Kidney tubule cell (primary cell): ENCODE measurements at regions not wholly inside any gene's neighbourhood (a gene's known extent, or its start where the extent isn't known, plus 50 kb on each side); places are given as distances from the start of the nearest gene placed in this dataset.
A peak's percentile ranks its signal among the peaks of the same experiment; 100 is the strongest.

Experiments
- DNase-seq: peaks from one replicate; pipeline ENCODE4 v3.0.0-alpha.2; 2018; ENCODE audit warnings: low spot score

DNA sequence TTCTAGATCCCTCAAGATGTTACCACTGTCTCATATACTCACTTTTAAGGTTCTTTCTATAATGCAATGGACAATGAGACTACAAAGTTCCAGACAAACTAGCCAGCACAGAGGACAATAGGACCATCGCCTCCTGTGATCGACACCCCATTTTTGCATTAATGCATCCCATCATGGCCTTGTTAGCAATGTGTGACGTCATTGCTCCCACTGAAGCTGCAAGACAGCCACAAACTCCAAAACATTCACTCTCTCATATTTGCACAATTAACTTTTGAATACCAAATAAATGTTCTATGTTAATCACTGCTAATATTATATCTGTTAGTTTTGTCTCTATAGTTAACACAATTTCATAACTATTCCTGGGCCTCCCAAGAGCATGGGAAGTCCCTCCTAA, 88.8 kb upstream of the TMEM72 start:
- DNase-seq, result no peak

DNA sequence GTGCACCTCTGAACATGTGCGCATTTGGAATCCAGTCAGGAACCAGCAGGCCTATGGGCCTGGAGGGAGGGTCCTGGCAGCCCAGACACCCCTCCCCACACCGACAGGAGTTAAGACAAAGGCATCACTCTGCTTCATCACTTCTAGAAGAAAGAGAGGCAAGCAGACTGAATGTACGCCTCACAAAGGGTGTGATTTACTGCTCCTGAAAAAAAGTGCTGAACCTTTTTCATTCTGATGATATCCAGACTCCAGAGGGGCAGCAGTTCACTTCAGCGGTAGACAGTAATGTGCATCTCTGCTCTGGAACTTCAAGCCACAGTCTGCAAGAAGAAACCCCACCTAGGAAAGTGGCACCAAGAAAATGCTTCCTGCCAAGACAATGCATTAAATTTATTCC, 88.2 kb upstream of the TMEM72 start:
- DNase-seq, result no peak

DNA sequence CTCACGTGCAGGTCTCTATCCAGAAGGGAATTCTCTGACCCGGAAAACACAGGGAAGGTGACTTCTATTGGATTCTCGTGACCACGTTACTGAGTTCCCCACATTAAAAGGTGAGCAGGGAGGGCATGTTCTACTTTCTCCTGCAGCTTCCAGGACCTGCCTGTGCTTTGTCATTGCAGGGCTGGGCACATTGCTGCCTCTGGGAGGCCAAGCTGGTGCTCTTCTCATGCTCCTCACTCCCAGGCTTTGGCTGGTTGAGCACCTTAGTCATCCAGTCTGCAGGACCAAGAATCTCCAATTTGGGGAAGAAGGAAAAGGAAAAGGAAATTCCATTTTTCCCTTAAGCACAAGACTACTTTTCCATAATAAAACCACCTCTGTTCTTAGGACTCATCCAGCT, 86.5 kb upstream of the TMEM72 start:
- peak; percentile 55 for DNase-seq

DNA sequence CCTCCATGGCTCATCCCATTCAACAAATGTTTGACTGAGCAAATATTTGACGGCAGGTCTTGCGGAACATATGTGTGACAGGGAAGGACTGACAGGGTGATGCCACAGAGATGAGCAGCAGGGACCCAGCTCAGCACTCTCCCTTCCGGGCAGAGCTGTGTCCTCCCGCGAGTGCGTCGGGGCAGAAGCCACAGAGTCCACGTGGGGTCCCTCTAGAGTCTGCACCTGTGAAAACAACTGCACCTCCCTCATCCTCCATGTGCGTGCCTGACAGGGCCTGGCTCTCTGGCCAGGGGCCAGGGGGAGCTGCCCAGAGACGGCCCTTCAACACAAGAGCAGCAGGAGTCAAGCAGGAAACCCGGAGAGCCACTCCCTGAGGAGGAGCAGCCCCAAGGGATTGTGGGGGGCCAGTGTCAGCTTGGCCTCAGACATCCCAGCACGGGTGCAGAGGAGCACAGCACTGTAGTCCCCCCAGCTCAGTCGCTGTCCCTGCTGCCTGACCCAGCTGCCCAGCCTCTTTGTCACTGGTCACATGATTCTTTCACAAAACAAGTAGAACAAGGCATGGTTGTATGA, 83.6 kb upstream of the TMEM72 start:
- peak; percentile 48 for DNase-seq

DNA sequence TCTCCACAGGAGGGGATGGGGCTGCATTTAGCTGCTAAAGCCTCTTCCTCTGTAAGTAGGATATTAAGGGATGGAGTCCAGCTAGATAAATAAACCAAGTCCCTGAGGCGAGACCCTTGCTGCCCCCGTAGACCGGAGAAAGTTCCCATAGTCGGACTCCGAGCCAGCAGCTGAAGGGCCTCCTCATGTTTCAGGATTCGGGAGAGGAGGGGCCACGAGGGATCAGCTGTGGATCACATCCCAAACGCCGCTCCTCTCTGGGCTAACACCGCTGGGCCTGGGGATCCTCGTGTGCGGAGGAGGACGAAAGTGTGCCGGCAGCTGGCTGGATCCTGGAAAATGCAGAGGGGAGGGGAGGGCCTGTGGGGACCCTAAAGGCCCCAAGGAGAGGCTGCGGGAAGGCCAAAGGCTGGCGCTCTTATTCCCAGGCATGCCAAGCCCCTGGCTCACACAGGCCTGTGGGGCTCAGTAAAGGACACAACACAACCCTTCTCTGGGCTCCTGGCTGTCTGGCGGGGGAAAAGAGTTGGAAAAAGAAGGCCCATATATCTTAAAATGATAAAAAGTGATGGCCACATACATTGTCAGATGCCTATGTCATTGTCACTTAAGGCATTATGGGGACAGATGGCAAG, 82.5 kb upstream of the TMEM72 start:
- no peak for DNase-seq

DNA sequence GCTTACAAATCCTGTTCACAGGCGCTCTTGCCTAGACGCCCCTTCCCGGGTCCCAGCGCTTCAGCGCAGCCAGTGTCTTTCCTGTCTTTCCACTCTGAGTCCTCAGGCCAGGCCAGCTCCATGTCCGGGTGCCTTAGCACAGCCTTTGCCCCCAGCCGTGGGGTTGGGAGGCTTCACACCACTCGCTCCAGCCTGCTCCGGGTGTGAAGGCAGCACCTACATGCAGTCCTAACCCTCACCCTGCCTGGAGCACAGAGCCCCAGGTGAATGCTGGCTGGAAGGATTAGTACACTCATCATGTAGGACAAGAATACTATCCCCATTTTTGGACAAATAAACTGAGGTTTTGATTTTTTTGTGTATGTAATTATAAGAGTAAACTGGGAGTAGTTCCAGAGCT, 81.7 kb upstream of the TMEM72 start:
- no peak for DNase-seq

DNA sequence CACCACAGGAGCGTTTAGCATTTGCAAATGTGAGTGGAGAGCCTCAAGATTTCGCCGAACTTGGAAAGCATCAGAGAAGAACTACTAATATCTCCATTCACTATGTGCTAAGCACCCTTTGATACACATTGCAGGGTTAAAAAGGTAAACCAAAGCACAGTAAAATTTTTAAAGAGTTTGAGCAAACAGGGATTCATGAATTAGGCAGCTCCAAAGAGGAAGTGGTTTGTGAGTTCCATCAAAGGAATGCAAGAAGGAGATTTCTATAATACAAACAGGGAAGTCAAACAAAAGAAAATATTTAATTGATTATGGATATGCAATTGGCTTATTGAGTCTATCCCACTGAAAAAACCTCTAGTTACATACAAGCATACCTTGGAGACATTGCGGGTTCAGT, 81.1 kb upstream of the TMEM72 start:
- DNase-seq, result peak; percentile 77

DNA sequence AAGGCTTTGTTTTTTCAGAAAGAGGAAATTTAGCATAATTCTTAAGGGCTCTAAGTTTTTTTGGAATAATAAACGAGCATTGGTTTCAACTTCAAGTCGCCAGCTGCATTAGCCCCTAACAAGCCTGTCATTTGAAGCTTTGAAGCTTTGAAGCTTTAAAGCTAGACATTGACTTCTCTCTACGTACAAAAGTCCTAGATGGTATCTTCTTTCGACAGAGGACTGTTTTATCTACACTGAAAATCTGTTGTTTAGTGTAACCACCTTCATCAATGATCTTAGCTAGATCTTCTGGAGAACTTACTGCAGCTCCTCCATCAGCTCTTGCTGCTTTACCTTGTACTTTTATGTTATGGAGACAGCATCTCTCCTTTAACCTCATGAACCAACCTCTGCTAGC, 79.6 kb upstream of the TMEM72 start:
- DNase-seq, result no peak

DNA sequence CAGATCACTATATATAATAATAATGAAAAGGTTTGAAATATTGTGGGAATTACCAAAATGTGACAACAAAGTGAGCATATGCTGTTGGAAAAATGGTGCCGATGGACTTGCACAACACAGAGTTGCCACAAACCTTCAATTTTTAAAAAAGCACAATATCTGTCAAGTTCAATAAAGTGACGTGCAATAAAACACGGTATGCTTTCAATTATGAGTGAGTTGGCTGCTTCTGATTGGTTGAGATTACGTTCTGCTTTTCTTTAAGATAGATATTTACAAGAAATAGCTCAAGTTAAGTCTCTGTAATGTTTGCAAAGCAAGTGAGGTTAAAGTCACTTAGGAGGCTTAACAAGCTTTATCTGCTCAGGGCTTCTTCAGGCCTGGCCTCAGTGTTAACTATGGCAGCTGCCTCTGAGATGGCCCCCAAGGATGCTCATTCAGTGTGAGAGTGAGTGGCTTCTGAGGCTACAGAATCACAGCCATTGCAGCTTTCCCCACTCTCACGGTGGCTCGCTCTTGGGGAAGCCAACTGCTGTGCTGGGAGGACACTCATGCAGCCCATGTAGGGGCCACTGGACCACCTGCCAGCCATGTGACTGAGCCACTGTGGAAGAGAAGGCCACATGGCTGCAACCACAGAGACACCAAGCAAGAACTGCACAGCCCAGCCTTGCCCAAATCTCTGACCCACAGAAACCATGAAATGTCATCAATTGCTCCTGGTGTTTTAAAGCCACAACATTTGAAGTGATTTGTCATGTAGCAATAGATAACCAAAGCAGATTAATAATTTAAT, 78.3 kb upstream of the TMEM72 start:
- DNase-seq, result no peak

DNA sequence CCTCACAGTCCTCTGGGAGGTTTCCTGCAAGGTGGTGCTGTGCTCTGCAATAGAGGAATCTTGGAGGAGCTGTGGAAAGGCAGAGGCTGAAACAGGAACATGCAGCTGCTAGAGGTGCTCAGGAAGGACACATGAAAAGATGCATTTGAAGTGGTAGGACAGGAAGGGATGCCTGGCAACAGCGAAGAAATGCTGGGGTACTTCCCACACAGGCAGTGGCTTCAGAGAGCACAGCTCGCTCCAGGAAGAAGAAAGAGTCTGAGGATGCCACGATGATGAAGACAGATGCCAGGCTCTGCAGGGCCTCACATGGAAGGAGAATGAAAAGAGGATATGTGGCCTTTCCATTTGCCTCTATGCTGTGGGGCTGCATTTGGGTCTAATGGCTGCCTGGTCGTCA, 77.0 kb upstream of the TMEM72 start:
- DNase-seq, result no peak

DNA sequence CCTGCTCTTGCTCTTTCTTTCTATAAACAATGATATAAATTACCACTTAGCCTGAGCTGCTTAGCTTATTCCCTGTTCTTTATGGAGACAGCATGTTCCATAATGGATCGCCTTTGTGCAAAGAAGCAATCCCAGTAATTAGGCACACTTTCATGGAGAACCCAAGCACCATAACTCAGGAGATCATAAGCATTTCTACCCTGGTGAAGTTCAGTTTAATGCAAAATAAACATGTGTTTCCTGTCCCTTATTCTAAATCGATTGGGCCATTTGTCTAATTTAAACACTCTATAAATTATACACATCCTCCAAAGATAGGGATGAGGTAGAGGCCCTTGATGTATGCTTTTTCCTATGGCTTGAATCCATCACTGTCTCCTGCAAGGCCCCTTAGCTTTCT, 75.8 kb upstream of the TMEM72 start:
- no peak for DNase-seq

DNA sequence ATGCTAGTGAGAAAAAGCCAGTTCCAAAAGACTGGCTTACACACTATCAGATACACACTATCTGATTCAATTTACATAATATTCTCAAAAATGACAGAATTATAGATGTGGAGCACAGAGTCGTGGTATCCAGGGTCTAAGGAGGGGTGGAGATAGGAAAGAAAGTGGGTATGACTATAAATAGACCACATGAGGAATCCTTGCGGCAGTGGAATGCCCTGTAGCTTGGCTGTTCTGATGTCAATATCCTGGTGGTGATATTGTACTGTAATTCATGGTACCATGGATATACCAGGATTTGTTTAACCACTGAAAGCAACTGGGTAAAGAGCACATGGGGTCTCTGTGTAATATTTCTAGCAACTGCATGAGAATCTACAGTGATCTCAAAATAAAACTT, 67.7 kb upstream of the TMEM72 start:
- DNase-seq, result no peak

DNA sequence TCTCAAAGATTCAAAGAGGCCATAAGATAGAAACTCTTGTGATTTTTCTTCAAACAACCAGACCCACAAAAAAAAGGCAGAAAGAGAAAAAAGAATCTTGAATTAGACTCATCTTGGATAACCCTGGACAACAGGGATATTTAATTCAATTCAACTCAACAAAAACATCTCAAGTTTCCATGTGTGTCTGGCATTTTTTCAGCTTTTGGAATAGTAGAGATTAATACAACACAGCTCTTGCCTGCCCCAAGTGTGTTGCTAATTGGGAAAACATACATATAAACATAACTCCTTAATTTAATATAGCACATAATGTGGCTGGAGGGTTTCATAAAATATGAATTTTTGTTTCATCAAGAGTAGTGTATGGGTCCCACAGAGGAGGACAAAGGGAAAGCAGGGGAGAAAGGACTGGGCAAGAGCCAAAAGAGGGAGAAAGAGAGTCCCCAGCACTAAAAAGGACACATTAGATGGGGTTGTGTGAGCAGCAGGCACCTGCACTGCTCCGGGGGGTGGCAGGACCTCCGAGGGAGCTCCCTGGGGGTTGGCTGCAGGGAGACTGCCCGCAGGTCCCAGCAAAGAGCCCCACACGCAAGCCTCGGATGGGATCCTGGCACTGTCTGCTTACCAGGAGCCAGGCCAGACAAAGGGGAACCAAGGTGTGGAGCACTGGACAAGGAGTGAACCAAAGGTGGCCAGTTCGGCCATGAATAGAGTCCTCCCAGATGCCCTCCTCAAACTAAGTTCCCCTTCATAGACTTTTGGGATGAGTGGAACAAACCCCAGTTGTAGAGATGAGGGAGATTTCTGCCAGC, 65.6 kb upstream of the TMEM72 start:
- no peak for DNase-seq

DNA sequence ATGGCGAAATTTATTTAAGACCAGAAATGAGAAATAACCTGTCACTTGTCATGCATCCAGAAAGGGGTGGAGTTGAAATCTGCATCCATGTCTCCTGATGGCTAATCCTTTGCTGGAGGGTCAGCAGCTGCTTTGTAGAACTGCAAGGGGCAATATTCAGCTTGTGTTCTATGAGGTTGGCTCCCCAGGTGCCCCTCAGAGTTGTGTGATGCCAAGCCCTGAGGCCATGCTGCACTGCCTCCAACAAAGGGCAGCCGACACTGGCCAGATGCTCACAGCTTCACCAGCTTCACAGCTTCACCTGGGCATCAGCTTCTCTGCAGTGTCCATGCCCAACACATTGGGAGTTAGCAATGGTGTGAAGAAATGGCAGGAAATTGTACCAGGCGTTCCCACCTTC, 64.0 kb upstream of the TMEM72 start:
- no peak for DNase-seq

DNA sequence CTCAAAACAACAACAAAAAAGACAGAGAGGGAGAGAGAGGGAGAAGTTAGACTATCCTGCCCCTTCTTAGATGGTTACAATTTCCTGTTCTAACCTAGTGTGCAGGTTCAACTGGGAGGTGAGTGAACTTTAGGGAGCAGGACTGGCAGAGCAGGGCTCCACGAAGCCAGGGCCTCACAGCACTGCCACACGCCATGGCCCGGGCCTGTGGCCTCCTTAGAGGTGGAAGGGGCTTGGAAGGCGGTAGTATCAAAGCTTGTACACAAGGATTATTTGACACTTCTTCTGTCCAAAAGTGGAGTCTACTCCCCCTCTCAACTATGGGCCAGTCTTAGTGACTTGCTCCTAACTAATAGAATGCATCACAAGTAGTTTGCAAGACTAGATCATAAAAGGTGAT, 62.9 kb upstream of the TMEM72 start:
- DNase-seq, result no peak

DNA sequence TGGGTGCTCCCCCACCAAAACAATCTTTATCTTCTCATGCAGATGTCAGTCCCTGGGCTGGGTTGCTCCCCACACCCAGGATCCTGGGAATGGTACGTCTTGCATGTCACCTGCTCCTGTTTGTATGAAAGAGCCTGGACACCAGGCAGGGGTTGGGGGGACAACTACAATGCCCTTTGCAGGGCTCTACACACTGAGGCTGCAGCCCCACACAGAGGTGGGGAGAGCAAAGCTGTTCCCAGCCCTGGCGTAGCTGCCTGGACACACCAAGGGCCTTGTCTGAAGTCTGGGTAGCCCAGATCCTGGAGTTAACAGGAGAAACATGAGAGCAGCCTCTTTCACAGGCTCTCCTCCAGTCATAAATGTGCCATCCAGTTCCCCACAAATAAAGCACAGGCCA, 61.2 kb upstream of the TMEM72 start:
- DNase-seq, result no peak

DNA sequence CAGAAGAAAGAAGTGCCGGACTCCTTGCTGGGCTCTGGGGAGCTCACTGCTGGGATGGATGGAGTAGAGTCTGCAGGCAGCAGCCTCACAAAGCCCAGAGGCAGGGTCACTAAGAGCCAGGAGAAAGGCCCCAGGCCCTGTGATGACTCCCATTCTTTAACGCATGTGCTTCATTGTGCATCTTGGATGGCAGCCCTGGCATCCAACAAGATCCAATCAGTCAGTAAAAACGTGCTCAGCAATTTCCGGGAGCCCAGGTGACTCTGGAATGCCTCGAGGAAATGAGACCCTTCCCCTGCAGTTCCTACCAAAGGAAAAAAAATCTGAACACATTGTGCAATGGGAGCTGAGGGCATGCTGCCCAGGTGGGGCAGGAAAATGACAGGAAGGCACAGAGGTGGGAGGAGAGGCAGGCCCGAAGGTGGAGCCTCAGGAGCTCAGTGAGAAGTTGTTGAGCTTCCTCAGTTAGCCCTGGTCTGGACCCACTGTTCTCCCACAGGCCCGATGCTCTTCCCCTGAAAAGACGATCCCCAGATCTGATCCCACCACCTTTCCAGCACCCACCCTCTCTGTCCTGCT, 60.7 kb upstream of the TMEM72 start:
- no peak for DNase-seq

DNA sequence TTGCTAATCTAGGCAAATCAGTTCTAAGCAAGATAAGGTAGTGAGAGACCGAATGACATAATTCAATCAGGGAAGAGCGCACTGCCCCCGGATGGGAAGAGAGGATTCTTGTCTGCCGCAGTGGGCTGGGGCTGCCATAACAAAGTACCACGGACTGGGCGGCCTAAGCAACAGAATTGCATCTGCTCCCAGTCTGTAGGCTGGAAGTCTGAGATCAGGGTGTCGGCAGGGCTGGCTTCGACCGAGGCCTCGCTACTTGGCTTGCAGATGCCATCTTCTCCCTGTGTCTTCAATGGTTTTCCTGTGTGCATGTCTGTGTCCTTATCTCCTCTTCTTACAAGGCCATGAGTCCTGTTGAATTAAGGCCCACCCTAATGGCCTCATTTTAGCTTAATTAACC, 59.7 kb upstream of the TMEM72 start:
- no peak for DNase-seq

DNA sequence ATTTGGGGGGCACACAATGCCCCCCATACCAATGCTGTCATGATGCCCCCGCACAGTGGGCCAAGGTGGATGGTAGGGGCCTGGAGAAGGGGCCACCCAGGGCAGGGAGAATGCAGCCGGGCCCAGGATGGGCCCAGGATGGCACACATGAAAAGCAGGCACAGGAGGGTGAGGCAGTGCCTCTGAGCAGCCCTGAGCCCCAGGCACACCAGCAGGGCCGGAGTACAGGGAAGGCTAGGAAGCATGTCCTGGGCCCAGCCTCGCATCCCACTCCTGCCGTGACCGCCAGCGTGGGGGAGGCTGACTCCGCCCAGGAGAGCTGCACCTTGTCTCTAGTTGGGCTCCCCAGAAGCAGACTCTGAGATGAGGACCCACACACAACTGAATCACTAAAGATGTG, 59.3 kb upstream of the TMEM72 start:
- no peak for DNase-seq

DNA sequence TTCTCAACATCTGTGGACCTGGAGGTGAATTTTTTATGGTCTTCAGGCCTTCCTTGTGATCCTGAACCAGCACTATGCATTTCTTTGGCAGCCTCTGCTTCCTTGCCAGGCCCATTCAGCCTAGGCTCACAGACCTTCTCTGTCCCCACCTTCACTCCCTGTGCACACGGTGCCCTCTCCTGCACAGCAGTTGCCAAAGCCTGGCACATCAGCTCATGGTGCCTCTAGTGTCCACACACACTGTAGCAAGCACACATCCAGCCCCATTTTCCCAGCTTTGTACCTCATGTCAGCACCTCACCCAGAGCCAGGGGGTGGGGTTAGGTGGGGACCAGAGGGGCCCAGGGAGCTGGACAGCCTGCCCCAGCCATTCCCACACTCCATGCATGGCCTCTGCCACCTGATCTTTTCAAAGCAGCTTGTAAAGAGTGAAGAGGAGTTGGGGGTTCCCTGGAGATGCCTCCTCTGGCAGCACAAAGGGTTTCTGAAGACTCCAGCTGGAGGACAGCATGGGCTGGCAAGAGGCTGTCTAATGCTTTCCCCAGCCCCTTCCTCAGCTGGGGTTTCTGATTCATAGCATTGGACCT, 57.9 kb upstream of the TMEM72 start:
- peak; percentile 56 for DNase-seq

DNA sequence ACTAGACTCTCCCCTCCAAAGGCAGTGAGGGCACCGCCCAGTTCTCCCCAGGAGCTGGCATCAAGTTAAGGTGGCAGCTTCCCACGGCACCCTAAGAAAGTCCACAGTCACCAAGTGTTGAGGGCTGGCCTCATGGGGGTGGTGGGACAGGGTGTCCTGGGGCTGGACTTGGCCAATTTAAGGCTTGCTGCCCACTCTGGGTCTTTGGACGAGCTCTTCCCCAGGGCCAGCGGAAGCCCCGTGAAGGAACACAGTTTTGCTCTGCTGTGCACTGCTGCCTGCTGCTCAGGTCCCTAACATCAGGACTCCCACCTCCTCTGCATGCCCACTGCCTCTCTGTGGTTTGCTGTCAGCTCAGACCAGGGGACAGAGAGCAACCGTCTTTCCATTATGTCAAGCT, 57.3 kb upstream of the TMEM72 start:
- DNase-seq, result no peak

DNA sequence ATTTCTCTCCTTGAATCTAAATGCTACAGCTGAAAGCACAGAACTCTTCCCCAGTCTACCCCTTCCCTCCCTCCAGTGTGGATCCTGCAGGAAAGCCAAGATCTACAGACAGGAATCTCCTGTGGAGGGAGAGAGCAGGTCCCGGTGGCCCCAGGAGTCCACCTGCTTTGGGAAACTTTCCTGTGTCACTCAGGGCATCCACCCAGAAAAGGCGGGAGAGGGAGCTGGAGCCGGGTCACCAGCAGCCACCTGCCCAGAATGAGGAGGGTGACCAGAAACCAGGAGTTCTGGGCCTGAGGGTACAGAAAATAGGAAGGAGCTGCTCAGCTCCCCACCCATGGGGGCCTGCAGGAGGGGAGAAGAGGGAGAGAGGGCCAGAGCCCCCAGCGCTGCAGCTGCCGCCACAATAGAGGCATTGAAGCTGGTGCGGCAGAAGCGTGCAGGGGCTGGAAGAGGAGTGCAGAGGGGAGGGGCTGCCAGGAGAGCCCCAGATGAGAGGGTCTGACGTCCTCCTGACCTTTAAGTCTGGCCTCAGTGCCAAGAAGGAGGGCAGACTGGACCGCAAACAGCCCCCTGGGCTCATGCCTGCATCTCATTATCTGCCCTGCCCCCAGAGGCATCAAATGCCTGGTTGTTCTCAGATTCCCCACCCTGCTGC, 56.3 kb upstream of the TMEM72 start:
- DNase-seq, result no peak
